Suprapubic skin (tissue), 4 donors: ENCODE measurements at regions not wholly inside any gene's neighbourhood (a gene's known extent, or its start where the extent isn't known, plus 50 kb on each side); places are given as distances from the start of the nearest gene placed in this dataset.

Experiments
- CTCF ChIP-seq, 2 donors: fragments of 200-600 bp in 1 of 2; fragments of 450-650 bp in 1 of 2; sonication (generic) in 1 of 2; IDR thresholded peaks; one replicate each; pipeline ENCODE4 v1.5.1; 2016 to 2019; ENCODE audit warnings: antibody characterized with exemption in 2 of 2, mild to moderate bottlenecking in 1 of 2, moderate library complexity in 1 of 2
- EP300 ChIP-seq: sonication (generic); formaldehyde crosslinking; IDR thresholded peaks from one replicate; pipeline ENCODE4 v1.6.1; 2017; ENCODE audit warnings: antibody characterized with exemption
- POLR2AphosphoS5 ChIP-seq, 3 donors: sonication (generic); formaldehyde crosslinking; IDR thresholded peaks; one replicate each; pipeline ENCODE4 v1.6.1; 2017; ENCODE audit warnings: antibody characterized with exemption in 3 of 3

- no peak for TF ChIP-seq CTCF (IDR thresholded peaks at IDR 0.05)
- TF ChIP-seq EP300: no peak
- no peak for TF ChIP-seq POLR2AphosphoS5 (IDR thresholded peaks at IDR 0.05)
Observed at GRCh38 chr3:162544246-162544645, 1047.6 kb downstream of the OTOL1 start.
